ENCODE measurements at regions not wholly inside any gene's neighbourhood (a gene's known extent, or its start where the extent isn't known, plus 50 kb on each side); places are given as distances from the start of the nearest gene placed in this dataset.
"Not testable (repeated sequence)": the region's sequence is repeated elsewhere in the genome, so short reads cannot be mapped to it uniquely, and the experiment has no call there.

GRCh38 chr3:72080095-72080494, 295.1 kb upstream of the PROK2 start:
- TF ChIP-seq CTCF (IDR thresholded peaks at IDR 0.05) (no peak), POLR2A (IDR thresholded peaks at IDR 0.05) (no peak)
- no peak for DNase-seq
- no peaks in the 10 kb centered on the region for H3K27me3 ChIP-seq
- intact Hi-C loops (cut with DNase I), result no loop called here
- H3K4me3 ChIP-seq, result no peak overlapping the region
- no peaks in the 10 kb centered on the region for H3K36me3 ChIP-seq
- H3K4me1 ChIP-seq, result no peaks in the 10 kb centered on the region
- no peak overlapping the region for H3K27ac ChIP-seq
- no peak for ATAC-seq
- no peaks in the 10 kb centered on the region for H3K9me3 ChIP-seq
- WGBS (ENCODE audit: insufficient coverage, low coverage, low lambda C conversion rate, missing lambda C conversion rate), result 71% methylated on average over 3 of the region's 3 CpGs

- Histone ChIP-seq H3K4me3 (no peak overlapping the region), H3K9me3 (no peaks in the 10 kb centered on the region), H3K4me1 (no peaks in the 10 kb centered on the region), H3K27ac (no peak overlapping the region), H3K27me3 (no peaks in the 10 kb centered on the region), H3K36me3 (no peaks in the 10 kb centered on the region)
- ATAC-seq (no peak), DNase-seq (no peak)
- intact Hi-C loops (cut with DNase I), result no loop called here
- TF ChIP-seq CTCF (IDR thresholded peaks at IDR 0.05) (no peak), POLR2A (IDR thresholded peaks at IDR 0.05) (no peak)
- WGBS (ENCODE audit: insufficient coverage, low coverage, low lambda C conversion rate, missing lambda C conversion rate), result 100% methylated on average over 1 of the region's 2 CpGs
These were observed 294.5 kb upstream of the PROK2 start for GRCh38 chr3:72079369-72079872.

GRCh38 chr3:72078676-72079368, 293.9 kb upstream of the PROK2 start:
- DNase-seq (no peak), ATAC-seq (no peak)
- Histone ChIP-seq H3K9me3 (no peaks in the 10 kb centered on the region), H3K27ac (no peak overlapping the region), H3K4me3 (no peak overlapping the region), H3K4me1 (no peaks in the 10 kb centered on the region), H3K27me3 (no peaks in the 10 kb centered on the region), H3K36me3 (no peaks in the 10 kb centered on the region)
- TF ChIP-seq POLR2A (IDR thresholded peaks at IDR 0.05) (no peak), CTCF (IDR thresholded peaks at IDR 0.05) (no peak)
- intact Hi-C loops (cut with DNase I), result no loop called here
- 74% methylated on average over 2 of the region's 2 CpGs for WGBS (ENCODE audit: insufficient coverage, low coverage, low lambda C conversion rate, missing lambda C conversion rate)

GRCh38 chr3:72077473-72078259, 292.7 kb upstream of the PROK2 start:
- DNase-seq (no peak), ATAC-seq (no peak)
- intact Hi-C loops (cut with DNase I), result no loop called here
- no peaks in the 10 kb centered on the region for H3K36me3 ChIP-seq
- no peaks in the 10 kb centered on the region for H3K9me3 ChIP-seq
- WGBS (ENCODE audit: insufficient coverage, low coverage, low lambda C conversion rate, missing lambda C conversion rate), result 70% methylated on average over 6 of the region's 6 CpGs
- no peak overlapping the region for H3K27ac ChIP-seq
- no peak overlapping the region for H3K4me3 ChIP-seq
- H3K4me1 ChIP-seq, result no peaks in the 10 kb centered on the region
- TF ChIP-seq CTCF (IDR thresholded peaks at IDR 0.05), result no peak
- TF ChIP-seq POLR2A (IDR thresholded peaks at IDR 0.05), result no peak
- H3K27me3 ChIP-seq, result no peaks in the 10 kb centered on the region

GRCh38 chr3:72075848-72076247, 290.9 kb upstream of the PROK2 start:
- 73% methylated on average over 2 of the region's 7 CpGs for WGBS (ENCODE audit: insufficient coverage, low coverage, low lambda C conversion rate, missing lambda C conversion rate)
- H3K27ac ChIP-seq; H3K36me3 ChIP-seq; H3K4me1 ChIP-seq; intact Hi-C loops (cut with DNase I); H3K27me3 ChIP-seq; DNase-seq; H3K4me3 ChIP-seq; ATAC-seq; H3K9me3 ChIP-seq: not testable (repeated sequence)

Measured in right lobe of liver (tissue), 6 donors.